ENCODE measurements at regions not wholly inside any gene's neighbourhood (a gene's known extent, or its start where the extent isn't known, plus 50 kb on each side); places are given as distances from the start of the nearest gene placed in this dataset.

GRCh38 chr5:147996379-147996778 is 67.4 kb upstream of the SPINK5 start:
- no peak for TF ChIP-seq CTCF (IDR thresholded peaks at IDR 0.05; ENCODE audit: low read depth, low read length, poor library complexity, severe bottlenecking)
- TF ChIP-seq EZH2phosphoT487 (IDR thresholded peaks at IDR 0.05; ENCODE audit: borderline replicate concordance, low read length): no peak

Data from DOHH2 (cell line).